HG02870 (cell line): ENCODE measurements at regions not wholly inside any gene's neighbourhood (a gene's known extent, or its start where the extent isn't known, plus 50 kb on each side); places are given as distances from the start of the nearest gene placed in this dataset.

Source experiments
- ATAC-seq: cut with Tn5 transposase; IDR thresholded peaks from one replicate; pipeline ENCODE4 v1.9.1; 2021; ENCODE audit warnings: mild to moderate bottlenecking, moderate library complexity; ENCODE audit not compliant: unreplicated experiment

GRCh38 chr14:98728836-98729235 lies 543.2 kb downstream of the BCL11B start:
- no peak for ATAC-seq

GRCh38 chr14:98731286-98731685 lies 540.7 kb downstream of the BCL11B start:
- ATAC-seq, result no peak

GRCh38 chr14:98731701-98732100 lies 540.3 kb downstream of the BCL11B start:
- ATAC-seq, result no peak

- ATAC-seq, result no peak
Measured at GRCh38 chr14:98733536-98733935, 538.5 kb downstream of the BCL11B start.

- no peak for ATAC-seq
Measured at GRCh38 chr14:98736701-98737338, 535.2 kb downstream of the BCL11B start.

GRCh38 chr14:98741523-98741922 lies 530.5 kb downstream of the BCL11B start:
- no peak for ATAC-seq

- ATAC-seq, result no peak
Measured at GRCh38 chr14:98742001-98742400, 530.0 kb downstream of the BCL11B start.

- ATAC-seq, result no peak
Measured at GRCh38 chr14:98743536-98743935, 528.5 kb downstream of the BCL11B start.

- ATAC-seq, result no peak
Measured at GRCh38 chr14:98748966-98749365, 523.0 kb downstream of the BCL11B start.

- ATAC-seq, result no peak
Measured at GRCh38 chr14:98751110-98751509, 520.9 kb downstream of the BCL11B start.

GRCh38 chr14:98752660-98753059 lies 519.3 kb downstream of the BCL11B start:
- ATAC-seq, result no peak

GRCh38 chr14:98754343-98755020 lies 517.5 kb downstream of the BCL11B start:
- ATAC-seq, result no peak

- no peak for ATAC-seq
Measured at GRCh38 chr14:98756749-98757148, 515.2 kb downstream of the BCL11B start.

GRCh38 chr14:98758440-98758839 lies 513.6 kb downstream of the BCL11B start:
- ATAC-seq, result no peak

GRCh38 chr14:98761993-98762392 lies 510.0 kb downstream of the BCL11B start:
- ATAC-seq, result no peak

- ATAC-seq, result no peak
Measured at GRCh38 chr14:98766818-98767217, 505.2 kb downstream of the BCL11B start.

- no peak for ATAC-seq
Measured at GRCh38 chr14:98769326-98769725, 502.7 kb downstream of the BCL11B start.

- no peak for ATAC-seq
Measured at GRCh38 chr14:98770151-98770550, 501.8 kb downstream of the BCL11B start.

- ATAC-seq, result no peak
Measured at GRCh38 chr14:98773814-98774213, 498.2 kb downstream of the BCL11B start.

- no peak for ATAC-seq
Measured at GRCh38 chr14:98775892-98776291, 496.1 kb downstream of the BCL11B start.

- no peak for ATAC-seq
Measured at GRCh38 chr14:98782062-98782461, 489.9 kb downstream of the BCL11B start.

- ATAC-seq, result no peak
Measured at GRCh38 chr14:98785578-98785977, 486.4 kb downstream of the BCL11B start.

GRCh38 chr14:98786456-98786855 lies 485.5 kb downstream of the BCL11B start:
- no peak for ATAC-seq
